ENCODE measurements at regions not wholly inside any gene's neighbourhood (a gene's known extent, or its start where the extent isn't known, plus 50 kb on each side); places are given as distances from the start of the nearest gene placed in this dataset.

- no peak for DNase-seq
Measured at GRCh38 chr18:61948846-61949438, 56.1 kb upstream of the RNF152 start.

GRCh38 chr18:61948281-61948741 is 55.5 kb upstream of the RNF152 start:
- no peak for DNase-seq

GRCh38 chr18:61946449-61946848 is 53.6 kb upstream of the RNF152 start:
- no peak for DNase-seq

GRCh38 chr18:61943175-61943964 is 50.6 kb upstream of the RNF152 start:
- DNase-seq, result no peak
